K562 (cell line): ENCODE measurements at regions not wholly inside any gene's neighbourhood (a gene's known extent, or its start where the extent isn't known, plus 50 kb on each side); places are given as distances from the start of the nearest gene placed in this dataset.
A peak's percentile ranks its signal among the peaks of the same experiment; 100 is the strongest.

Experiments
- ATAC-seq: fragments of 200-7000 bp; cut with Tn5 transposase; 3 replicates; pipeline ENCODE4 v1.9.1; 2020; ENCODE audit warnings: moderate library complexity
- BruUV-seq: library from RNA; stranded (reverse); fragments of 400-500 nt; replicated peaks from 2 replicates; lab custom pipeline; 2021; lab: Mats Ljungman, UMichigan
- CTCF ChIA-PET: fragments of 300-600 bp; formaldehyde crosslinking; extraction: SDS; loops from one replicate; lab custom pipeline; 2021; ENCODE audit warnings: low intra/inter-chr PET ratio; lab: Yijun Ruan, JAX
- POLR2A ChIA-PET: fragments of 300-600, 350-650 bp; sonication (Branson Sonifier 250); formaldehyde crosslinking; extraction: SDS; loops from one replicate; lab custom pipeline; 2021; ENCODE audit warnings: antibody characterized with exemption, inconsistent platforms; lab: Yijun Ruan, JAX
- DNase-seq, 4 experiments: peaks; one replicate each; pipeline versions ENCODE4 v3.0.0 to v3.0.0-alpha.2; 2011 to 2018; ENCODE audit warnings: low spot score in 3 of 4, mixed read lengths in 3 of 4; ENCODE audit errors: extremely low read depth in 1 of 4
- FAIRE-seq: peaks from 2 replicates; lab custom pipeline; 2011; peaks lifted over from hg19 to GRCh38; lab: Jason Lieb, UNC
- H2AFZ ChIP-seq: 2 replicates; pipeline ENCODE4 v1.6.0; 2011; ENCODE audit warnings: low read depth, low read length, control low read depth, inconsistent platforms
- H3K27ac ChIP-seq: fragments of 200-600 bp; 3 replicates; pipeline ENCODE4 v1.8.0; 2011; ENCODE audit warnings: low read depth, mild to moderate bottlenecking, control low read depth, inconsistent platforms, low read length, moderate library complexity, mixed read lengths; ENCODE audit errors: extremely low read depth
- H3K27me3 ChIP-seq, 2 experiments: fragments of 300-600 bp in 1 of 2; 2 replicates in 1 of 2; 3 replicates in 1 of 2; pipeline versions ENCODE4 v1.6.0 to v1.8.0; 2011; ENCODE audit warnings: inconsistent platforms in 2 of 2, low read length in 2 of 2, mild to moderate bottlenecking in 1 of 2, mixed read lengths in 1 of 2, moderate library complexity in 1 of 2; ENCODE audit not compliant: control insufficient read depth in 2 of 2, insufficient read depth in 2 of 2
- H3K36me3 ChIP-seq: fragments of 300-600 bp; 3 replicates; pipeline ENCODE4 v1.8.0; 2011; ENCODE audit warnings: mild to moderate bottlenecking, low read length, inconsistent platforms; ENCODE audit not compliant: control insufficient read depth, insufficient read depth
- H3K4me1 ChIP-seq, 2 experiments: fragments of 200-600 bp in 1 of 2; replicated peaks in 1 of 2; 2 replicates in 1 of 2; 3 replicates in 1 of 2; pipeline versions ENCODE4 v1.5.1 to v1.8.0; 2011; ENCODE audit warnings: inconsistent platforms in 2 of 2, low read length in 2 of 2, mild to moderate bottlenecking in 1 of 2, mixed read lengths in 1 of 2, moderate library complexity in 1 of 2; ENCODE audit not compliant: control insufficient read depth in 2 of 2, insufficient read depth in 2 of 2
- H3K4me2 ChIP-seq: 2 replicates; pipeline ENCODE4 v1.6.1; 2011; ENCODE audit warnings: low read length, control low read depth, inconsistent platforms, mixed read lengths; ENCODE audit not compliant: insufficient read depth
- H3K4me3 ChIP-seq: fragments of 200-600 bp; sonication (generic), shearing (Covaris generic); 2 replicates; pipeline ENCODE4 v1.5.1; 2016; ENCODE audit warnings: control low read depth, inconsistent platforms
- H3K79me2 ChIP-seq: fragments of 200-600 bp; 3 replicates; pipeline ENCODE4 v1.8.0; 2011; ENCODE audit warnings: low read length, inconsistent platforms; ENCODE audit not compliant: control insufficient read depth, insufficient read depth
- H3K9ac ChIP-seq, 2 experiments: 2 replicates each; pipeline versions ENCODE4 v1.6.0 to v1.6.1; 2011; ENCODE audit warnings: low read depth in 2 of 2, low read length in 2 of 2, control low read depth in 1 of 2, inconsistent platforms in 1 of 2, mild to moderate bottlenecking in 1 of 2, mixed read lengths in 1 of 2; ENCODE audit not compliant: insufficient read depth in 1 of 2
- H3K9me1 ChIP-seq: one replicate; pipeline ENCODE4 v1.6.0; 2011; ENCODE audit warnings: inconsistent platforms, mild to moderate bottlenecking, low read length, moderate library complexity; ENCODE audit not compliant: control insufficient read depth, insufficient read depth
- H3K9me3 ChIP-seq: replicated peaks from 2 replicates; pipeline ENCODE4 v1.5.1; 2011; ENCODE audit warnings: low read depth, low read length, inconsistent platforms; ENCODE audit not compliant: control insufficient read depth, insufficient read depth
- H4K20me1 ChIP-seq: replicated peaks from 2 replicates; pipeline ENCODE4 v1.6.1; 2011; ENCODE audit warnings: low read length, inconsistent platforms, mixed read lengths; ENCODE audit not compliant: control insufficient read depth, insufficient read depth
- C11orf30 ChIP-seq: fragments of 450-650 bp; IDR thresholded peaks from 2 replicates; pipeline ENCODE4 v1.6.1; 2016; ENCODE audit warnings: low read depth, mild to moderate bottlenecking
- CEBPG ChIP-seq, 3 experiments: fragments of 200-800 bp in 1 of 3; sonication (Bioruptor generic) in 1 of 3; sonication (generic) in 1 of 3; formaldehyde crosslinking in 1 of 3; IDR thresholded peaks in 2 of 3; conservative IDR thresholded peaks in 1 of 3; 2 replicates each; pipeline versions ENCODE4 v1.6.1 to v1.8.0; 2016 to 2022; ENCODE audit warnings: missing compliant biosample characterization in 2 of 3, missing genetic modification characterization in 2 of 3, mild to moderate bottlenecking in 1 of 3, missing genetic modification reagents in 1 of 3
- CHCHD3 ChIP-seq: fragments of 250-450 bp; sonication (Bioruptor Pico); IDR thresholded peaks from 2 replicates; pipeline ENCODE4 v2.1.2; 2022; ENCODE audit warnings: mild to moderate bottlenecking
- L3MBTL2 ChIP-seq: fragments of 450-650 bp; IDR thresholded peaks from 2 replicates; pipeline ENCODE4 v1.6.1; 2016; ENCODE audit warnings: mild to moderate bottlenecking, moderate library complexity
- MCM2 ChIP-seq: fragments of 450-650 bp; IDR thresholded peaks from 2 replicates; pipeline ENCODE4 v1.6.1; 2017; ENCODE audit warnings: low read depth, mild to moderate bottlenecking
- MCM7 ChIP-seq, 2 experiments: fragments of 450-650 bp; IDR thresholded peaks; 2 replicates each; pipeline ENCODE4 v1.6.1; 2016 to 2018
- NCOR1 ChIP-seq: fragments of 450-650 bp; IDR thresholded peaks from 2 replicates; pipeline ENCODE4 v1.6.1; 2016; ENCODE audit warnings: mild to moderate bottlenecking, moderate library complexity
- OTX1 ChIP-seq: fragments of 450-650 bp; formaldehyde crosslinking; IDR thresholded peaks from 2 replicates; pipeline ENCODE4 v1.4.0; 2022; ENCODE audit warnings: mild to moderate bottlenecking
- PHB2 ChIP-seq: fragments of 450-650 bp; IDR thresholded peaks from 2 replicates; pipeline ENCODE4 v1.6.1; 2017; ENCODE audit warnings: low read depth
- POLR3A ChIP-seq: IDR thresholded peaks from 2 replicates; pipeline ENCODE4 v1.6.1; 2011; ENCODE audit warnings: borderline replicate concordance, mild to moderate bottlenecking, moderate library complexity; ENCODE audit not compliant: insufficient read length, insufficient read depth; ENCODE audit errors: extremely low read depth
- POU5F1 ChIP-seq: fragments of 150-350 bp; IDR thresholded peaks from 2 replicates; pipeline ENCODE4 v1.6.1; 2014; ENCODE audit warnings: borderline replicate concordance, low read length, low read depth, mild to moderate bottlenecking; ENCODE audit not compliant: partially characterized antibody
- TCF7 ChIP-seq: sonication (generic); IDR thresholded peaks from 2 replicates; pipeline ENCODE4 v1.6.1; 2016; ENCODE audit warnings: antibody characterized with exemption, borderline replicate concordance
- XRCC3 ChIP-seq: fragments of 450-650 bp; IDR thresholded peaks from 2 replicates; pipeline ENCODE4 v1.6.1; 2017; ENCODE audit warnings: mild to moderate bottlenecking, moderate library complexity
- ZBTB8A ChIP-seq: fragments of 450-650 bp; IDR thresholded peaks from 2 replicates; pipeline ENCODE4 v1.6.1; 2018; ENCODE audit warnings: mild to moderate bottlenecking, moderate library complexity; ENCODE audit not compliant: partially characterized antibody
- ZKSCAN3 ChIP-seq: fragments of 250-450 bp; sonication (Bioruptor Pico); IDR thresholded peaks from 2 replicates; pipeline ENCODE4 v1.4.0; 2020
- ZNF133 ChIP-seq: fragments of 250-450 bp; sonication (Bioruptor Pico); IDR thresholded peaks from 2 replicates; pipeline ENCODE4 v1.4.0; 2020; ENCODE audit warnings: mild to moderate bottlenecking
- ZNF407 ChIP-seq: fragments of 450-650 bp; IDR thresholded peaks from 2 replicates; pipeline ENCODE4 v1.6.1; 2016; ENCODE audit warnings: low read depth
- WGBS: fragments of 100-300 bp; shearing (Covaris generic); methylation state at CpG from one replicate; pipeline ENCODE4 v1.1.6; 2016; ENCODE audit warnings: low coverage, mixed read lengths; ENCODE audit not compliant: insufficient coverage; ENCODE audit errors: missing lambda C conversion rate; 5-methylcytosine and 5-hydroxymethylcytosine counted together
- in situ Hi-C: fragments of 300-500 bp; cut with MboI; formaldehyde crosslinking; loops from 4 replicates; pipeline ENCODE4 v1.15.0; 2018; ENCODE audit warnings: inconsistent platforms, mixed read lengths
- intact Hi-C: fragments of 100-400 bp; cut with micrococcal nuclease; formaldehyde crosslinking; loops from 2 replicates; pipeline ENCODE4 v1.14.2; 2022

GRCh38 chr5:4188704-4189103 lies 593.1 kb downstream of the IRX1 start:
- BruUV-seq: no TSS peak
- Histone ChIP-seq H3K36me3 (no peaks in the 10 kb centered on the region), H3K9me3 (no peaks in the 10 kb centered on the region), H3K4me1 (no peaks in the 10 kb centered on the region), H3K27ac (no peak overlapping the region), H4K20me1 (no peaks in the 10 kb centered on the region; the same call in 1 of the 2 replicates), H3K79me2 (no peaks in the 10 kb centered on the region), H3K4me3 (no peak overlapping the region), H3K27me3 (no peaks in the 10 kb centered on the region), H3K4me2 (no peak overlapping the region), H3K9ac (no peak overlapping the region), H2AFZ (no peak overlapping the region), H3K9me1 (no peaks in the 10 kb centered on the region)
- FAIRE-seq: no peak
- 0% methylated on average over 4 of the region's 4 CpGs for WGBS
- CTCF ChIA-PET: no interaction called here
- peak; percentile 50 for ATAC-seq
- intact Hi-C loops (no loop called here), in situ Hi-C loops (no loop called here)
- no peak for DNase-seq
- POLR2A ChIA-PET: no interaction called here
- TF ChIP-seq NCOR1 (no peak), TCF7 (no peak), POU5F1 (no peak), ZBTB8A (no peak), C11orf30 (no peak), L3MBTL2 (no peak), ZNF407 (no peak), MCM2 (no peak), ZKSCAN3 (CRISPR knock-in tag) (no peak), CHCHD3 (no peak), ZNF133 (no peak), OTX1 (no peak), POLR3A (no peak), CEBPG (CRISPR knock-in tag; IDR thresholded peaks at IDR 0.05) (no peak), CEBPG (tag; conservative IDR thresholded peaks at IDR 0.05 in 1 of 2, IDR thresholded peaks at IDR 0.05 in 1 of 2) (no peak), MCM7 (IDR thresholded peaks at IDR 0.05) (no peak), PHB2 (no peak), XRCC3 (no peak)
